Stimulated activated CD4-positive, alpha-beta T cell treated with anti-CD3 and anti-CD28 coated beads, Interleukin-1b, Interleukin-23, amount 100 ng/mL, for 48 hours (primary cell): ENCODE measurements at regions not wholly inside any gene's neighbourhood (a gene's known extent, or its start where the extent isn't known, plus 50 kb on each side); places are given as distances from the start of the nearest gene placed in this dataset.

ENCODE experiments used
- DNase-seq: peaks from one replicate; pipeline ENCODE4 v3.0.0-alpha.2; 2020

DNA sequence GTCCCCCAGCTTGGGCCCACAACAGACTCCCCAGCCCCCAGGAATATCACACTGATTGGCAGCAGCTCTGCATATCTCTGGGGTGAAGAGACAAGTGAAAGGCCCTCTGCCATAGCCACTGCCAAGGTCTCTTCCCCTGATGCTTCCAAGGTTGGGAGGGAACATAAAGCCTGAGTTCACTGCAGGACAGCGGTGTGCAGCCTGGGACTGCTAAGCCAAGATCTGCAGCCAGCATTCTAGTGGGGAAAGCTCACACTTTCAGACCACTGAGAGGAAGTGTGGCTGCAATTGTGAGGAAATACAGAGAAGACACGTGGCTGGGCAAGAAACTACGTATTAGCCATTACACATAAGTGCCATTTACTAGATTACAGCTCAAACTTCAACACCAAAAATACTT, 100.7 kb downstream of the MAIP1 start:
- no peak for DNase-seq

DNA sequence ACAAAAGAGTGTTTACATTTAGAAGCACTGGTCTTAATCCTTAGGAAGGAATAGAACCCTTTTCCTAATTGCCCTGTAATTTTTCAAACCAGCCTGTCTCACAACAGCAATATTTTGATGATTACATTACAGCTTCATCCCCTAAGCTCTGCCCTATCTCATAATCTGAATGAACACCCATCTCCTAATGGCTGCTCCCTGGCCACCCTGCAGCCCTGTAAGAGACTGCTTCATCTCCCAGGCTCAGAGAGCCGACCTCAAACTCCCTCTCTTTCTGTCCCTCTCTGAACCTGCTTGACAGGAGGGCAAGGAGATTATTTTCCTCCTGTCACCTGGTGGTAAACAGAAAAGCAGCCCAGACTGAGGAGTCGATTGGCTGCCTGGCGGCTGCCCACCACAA, 107.8 kb downstream of the MAIP1 start:
- no peak for DNase-seq

DNA sequence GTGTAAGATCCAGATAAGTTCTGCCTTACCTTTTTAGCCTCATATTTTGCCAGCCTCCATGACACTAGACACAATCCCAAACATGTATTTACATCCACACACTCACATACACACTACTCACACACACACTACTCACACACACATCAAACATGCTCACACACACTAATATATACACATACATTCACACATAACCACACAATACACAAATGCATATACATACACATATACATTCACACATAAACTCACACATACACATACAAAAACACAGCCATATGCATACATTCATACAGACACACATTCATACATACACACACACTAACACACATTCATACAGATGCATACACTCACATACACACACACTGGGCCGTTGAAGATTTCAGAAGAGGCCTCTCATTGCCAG, 109.5 kb downstream of the MAIP1 start:
- DNase-seq = no peak

DNA sequence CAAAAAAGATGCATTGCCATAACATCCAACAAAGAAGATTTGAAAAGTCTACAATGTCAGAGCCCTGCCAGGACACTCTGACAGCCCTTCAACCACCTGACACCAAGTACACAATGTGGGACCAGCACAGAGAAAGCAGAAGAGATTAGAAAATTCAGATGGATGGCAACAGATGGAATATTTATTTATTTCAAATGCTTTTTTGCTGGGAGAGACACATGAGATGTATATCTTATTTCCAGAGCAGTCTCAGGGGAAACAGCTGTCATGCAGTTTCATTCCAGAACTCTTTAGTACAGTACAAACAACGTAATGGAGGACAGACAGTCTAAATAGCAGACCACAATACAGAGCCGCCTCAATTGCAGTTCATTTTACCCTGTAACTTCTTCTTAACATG, 110.1 kb downstream of the MAIP1 start:
- DNase-seq = no peak

DNA sequence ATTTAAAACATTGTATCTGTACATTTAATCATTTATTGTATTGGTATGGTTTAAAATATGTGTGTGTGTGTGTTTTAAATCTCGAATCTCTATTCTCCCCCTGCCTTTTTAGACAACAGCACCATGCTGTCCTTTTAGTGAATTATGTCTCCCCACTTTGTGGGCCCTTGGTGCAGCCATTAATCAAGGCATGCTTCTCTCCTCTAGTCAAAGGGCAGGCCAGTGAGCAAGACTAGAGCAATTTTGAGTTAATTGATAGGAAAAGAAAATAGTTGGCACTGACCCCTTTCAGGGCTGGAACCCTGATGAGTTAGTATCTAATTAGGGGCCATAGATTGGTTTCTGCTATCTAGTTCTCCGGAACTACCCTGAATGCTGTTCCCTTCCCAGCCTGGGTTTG, 111.0 kb downstream of the MAIP1 start:
- no peak for DNase-seq

DNA sequence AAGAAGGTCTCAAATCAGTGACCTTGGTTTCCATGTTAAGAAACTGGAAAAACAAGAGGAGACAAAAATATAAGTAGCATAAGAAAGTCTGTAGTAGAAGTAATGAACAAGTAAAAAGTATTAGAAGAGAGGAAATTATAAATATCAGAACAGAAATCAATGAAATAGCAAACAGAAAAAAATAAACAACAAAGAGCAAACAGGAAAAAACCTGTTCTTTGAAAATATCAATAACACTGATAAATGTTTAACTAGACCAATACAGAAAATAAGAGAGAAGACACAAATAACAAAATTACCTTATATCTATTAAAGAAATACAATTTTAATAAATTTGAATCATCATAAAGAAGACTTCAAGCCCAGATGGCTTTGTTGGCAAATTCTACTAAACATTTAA, 113.3 kb downstream of the MAIP1 start:
- DNase-seq = no peak

DNA sequence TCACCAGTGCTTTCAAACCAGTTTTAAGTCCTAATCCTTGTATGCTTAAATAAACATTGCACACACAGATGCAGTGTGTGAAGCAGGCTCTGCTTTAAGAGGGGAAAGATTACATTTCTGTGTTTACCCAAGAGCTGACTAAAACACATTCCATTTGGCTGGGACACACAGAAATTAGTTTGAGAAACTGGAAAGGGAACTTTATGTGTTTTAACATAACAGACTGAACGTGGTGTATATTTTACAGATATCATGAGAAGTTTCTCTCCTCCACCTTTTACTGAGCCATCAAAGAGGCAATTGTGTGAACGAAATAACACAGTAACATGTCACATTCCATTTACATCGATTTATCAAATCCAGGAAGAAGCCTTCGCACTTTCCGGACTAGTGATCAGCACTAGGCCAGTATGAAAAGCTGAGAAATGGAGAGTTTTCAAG, 121.8 kb downstream of the MAIP1 start:
- no peak for DNase-seq

DNA sequence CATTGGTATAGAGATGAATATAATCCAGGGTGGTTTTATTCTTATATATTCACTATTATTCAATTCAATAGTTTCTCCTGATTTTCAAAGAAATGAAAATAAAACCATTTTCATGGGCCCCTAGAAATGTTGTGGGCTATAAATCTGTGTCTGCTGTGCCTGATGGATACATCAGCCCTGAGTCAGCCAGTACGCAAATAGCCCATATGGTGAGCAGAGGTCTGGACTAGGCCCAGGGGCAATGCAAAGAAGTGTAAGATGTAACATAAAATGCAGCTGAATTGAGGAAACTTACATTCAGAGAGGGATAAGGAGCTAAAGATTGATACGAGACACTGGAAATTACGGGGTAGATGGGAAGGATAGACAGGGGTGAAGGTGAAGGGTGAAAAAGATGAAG, 122.5 kb downstream of the MAIP1 start:
- DNase-seq = no peak

DNA sequence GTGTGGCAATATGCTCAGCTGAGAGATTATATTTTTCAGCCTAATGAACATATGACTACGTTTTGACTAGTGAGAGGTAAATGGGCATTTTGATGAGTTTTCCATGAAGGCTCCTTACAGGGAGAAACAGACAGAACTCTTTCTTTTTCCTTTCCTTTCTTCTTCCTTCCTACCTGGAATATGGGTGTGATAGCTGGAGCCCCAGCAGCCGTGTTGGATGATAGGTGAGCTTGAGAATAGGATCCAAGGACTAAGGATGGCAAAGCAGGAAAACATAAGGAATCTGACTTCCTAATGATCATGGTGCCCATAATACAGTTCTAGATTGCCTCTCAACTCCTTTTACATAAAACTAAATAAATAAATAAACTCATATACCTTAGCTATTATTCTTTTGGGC, 124.0 kb downstream of the MAIP1 start:
- no peak for DNase-seq

DNA sequence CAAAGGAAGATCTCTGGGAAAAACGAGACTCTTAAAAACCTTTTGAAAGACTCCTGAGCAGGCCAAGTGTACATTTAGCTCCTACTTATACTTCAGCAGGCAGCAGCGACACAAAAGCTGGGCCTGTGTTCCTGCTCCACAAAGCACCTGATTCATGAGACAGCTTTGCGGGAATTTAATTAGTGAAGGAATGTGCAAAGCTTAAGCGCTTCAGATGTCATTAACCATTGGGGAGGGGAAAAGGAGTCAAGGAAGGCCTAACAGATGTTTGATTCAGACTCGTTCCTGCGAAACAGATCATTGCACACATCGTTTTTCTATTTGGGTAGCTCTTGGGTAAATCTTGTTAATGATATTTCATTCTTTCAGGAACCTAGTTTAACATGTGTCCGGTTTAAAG, 125.9 kb downstream of the MAIP1 start:
- DNase-seq = no peak

DNA sequence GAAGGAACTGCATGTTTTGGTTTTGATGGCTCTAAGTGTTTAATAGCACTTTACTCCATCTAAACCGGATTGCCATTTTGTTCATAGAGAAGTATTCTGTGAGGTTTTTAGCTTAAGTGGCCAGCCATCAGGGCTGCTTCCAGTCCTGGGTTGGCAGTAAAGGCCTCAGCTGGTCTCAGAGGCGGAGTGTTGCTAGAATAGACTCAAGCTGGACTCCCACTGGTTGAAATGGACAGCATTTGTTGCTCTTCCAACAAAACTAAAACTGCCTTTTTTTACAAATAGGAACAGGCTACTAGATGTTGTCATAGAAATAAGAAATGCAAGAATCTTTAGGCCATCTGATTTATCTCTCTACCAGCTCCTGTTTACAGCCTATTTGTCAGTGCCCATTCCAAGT, 126.4 kb downstream of the MAIP1 start:
- no peak for DNase-seq

DNA sequence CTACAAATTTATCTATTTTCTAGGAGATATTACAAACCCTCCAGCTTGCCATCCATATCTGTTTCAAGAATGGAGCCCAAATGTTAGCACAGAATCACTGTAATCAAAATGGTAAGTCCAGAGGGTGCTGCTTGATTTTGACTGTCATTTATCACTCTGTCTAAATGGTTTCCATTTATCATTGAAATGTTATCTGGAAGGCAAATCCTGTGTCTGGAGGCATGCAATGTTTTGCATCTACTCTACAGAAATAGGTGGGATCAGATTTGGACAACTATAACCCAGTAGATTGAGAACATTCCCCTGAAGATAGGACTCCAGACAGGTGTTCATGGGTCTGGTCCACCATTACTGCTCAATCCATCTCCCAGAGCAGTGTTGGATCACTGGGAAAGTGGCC, 128.7 kb downstream of the MAIP1 start:
- no peak for DNase-seq

DNA sequence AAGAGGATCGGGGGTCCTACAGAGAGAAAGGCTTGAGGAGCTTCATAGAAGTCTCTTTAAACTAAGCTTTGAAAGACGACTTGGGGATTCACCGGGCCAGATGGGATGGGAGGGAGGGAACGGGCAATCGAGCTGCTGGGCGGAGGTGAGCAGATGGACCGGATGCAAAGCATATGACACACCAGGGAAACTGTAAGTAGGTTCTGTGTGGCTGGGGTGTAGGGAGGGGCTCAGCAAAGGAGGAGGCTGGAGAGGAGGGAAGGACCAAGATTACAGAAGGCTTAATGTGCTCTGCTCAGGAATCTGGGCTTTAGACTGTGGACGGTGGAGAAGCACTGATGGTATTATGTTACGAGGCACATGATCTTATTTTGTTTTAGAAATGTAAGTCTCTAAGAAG, 131.5 kb downstream of the MAIP1 start:
- DNase-seq = no peak

DNA sequence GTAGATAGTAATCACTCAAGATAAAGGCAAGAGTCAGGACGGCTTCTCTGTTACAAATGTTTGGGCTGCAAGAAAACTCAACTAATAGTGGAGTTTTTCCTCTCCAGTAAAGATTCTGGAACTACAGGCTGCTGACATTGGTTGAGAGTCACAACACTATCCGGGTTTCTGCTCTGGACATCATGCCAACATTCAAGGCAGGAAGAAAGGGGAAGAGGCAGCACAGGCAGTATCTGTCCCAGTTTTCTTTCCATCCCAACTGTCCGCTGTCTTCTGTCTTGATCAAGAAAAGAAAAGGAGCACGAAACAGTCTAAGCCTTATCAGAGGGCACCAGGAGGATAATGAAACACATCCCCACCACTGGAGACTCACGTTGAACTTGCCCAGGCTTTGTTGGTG, 132.1 kb downstream of the MAIP1 start:
- DNase-seq = no peak

DNA sequence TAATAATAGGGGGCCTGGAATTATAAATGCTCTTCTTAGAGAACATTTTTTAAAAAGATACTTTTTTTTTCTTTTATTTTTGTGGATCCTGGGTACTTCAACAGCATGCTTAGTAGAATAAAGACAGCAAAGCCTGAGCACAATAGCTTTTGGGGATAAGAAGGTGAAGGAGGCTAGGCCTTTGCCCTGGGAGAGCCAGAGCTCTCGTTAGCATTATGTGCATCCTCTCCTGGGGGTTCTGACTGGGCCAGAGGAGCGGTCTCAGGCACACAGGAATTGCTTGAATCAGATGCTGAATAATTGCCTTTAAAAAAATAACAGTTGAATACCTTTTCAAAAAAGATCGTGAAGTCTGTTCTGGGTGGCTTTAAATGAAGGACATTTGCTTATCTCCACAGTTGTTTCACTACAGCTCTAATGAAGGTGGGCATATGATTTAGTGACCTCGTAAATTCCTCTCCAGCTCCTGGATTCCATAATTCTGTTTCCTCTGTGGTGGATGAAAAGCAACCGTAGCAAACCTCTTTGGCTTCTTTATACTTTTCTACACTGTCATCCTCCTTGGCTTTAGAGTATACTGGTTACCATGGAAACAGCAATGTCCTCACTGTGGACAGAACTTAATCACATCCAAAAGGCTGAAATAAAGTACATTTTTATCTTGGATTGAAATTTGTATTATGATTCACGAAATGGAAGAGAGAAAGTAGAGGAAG, 133.8 kb downstream of the MAIP1 start:
- DNase-seq = no peak

DNA sequence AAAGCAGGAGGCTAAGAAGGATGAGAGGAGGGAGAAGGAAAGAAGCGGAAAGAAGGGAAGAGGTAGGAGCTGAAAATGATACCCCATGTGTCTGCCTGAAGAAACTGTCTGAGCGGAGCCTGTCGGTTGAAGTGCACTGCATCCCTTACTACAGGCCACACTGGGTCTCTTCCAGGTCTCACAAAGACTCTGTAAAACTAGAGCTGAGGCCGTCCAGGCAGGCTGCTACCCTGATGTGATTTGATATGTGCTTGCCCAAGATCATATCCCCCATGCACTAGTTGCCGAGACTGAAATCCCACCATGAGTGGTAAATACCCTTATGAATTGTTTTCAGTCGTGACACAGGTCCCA, 134.4 kb downstream of the MAIP1 start:
- DNase-seq = no peak

DNA sequence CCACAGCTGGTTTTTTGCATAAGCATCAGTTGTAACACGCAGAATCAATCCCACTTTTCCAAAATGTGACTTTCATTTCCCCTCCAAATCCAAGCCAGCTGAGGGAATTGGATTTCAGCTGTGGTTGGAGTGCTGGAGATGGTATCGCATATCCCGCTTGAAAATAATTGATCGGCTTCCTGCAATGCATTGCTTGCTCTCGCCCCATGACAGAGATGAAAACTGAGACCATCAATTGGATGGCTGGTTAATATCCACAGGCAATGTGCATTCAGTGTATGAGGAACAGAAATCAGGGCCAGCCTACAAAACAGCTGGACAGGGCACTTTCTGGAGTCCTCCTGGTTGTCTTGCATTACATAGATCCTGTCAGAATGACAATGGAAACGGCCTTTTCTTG, 135.3 kb downstream of the MAIP1 start:
- no peak for DNase-seq

DNA sequence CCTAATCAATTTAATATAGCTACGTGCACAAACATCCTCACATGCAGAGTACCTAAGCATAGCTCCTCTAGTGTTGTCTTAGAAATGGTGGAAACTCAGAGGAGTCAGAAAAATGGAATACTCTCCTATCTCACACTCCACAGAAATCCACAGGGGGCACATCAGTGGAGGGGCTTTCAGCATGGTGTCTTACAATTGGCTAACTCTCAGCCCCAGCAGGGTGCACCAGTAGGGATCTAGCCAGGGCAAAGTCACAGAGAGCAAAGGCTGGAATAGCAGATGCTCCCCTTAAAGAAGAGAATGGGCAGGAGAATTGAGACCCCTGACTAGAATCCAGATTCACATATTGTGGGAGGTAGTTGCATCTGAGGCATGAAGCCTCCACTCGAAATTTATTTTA, 135.7 kb downstream of the MAIP1 start:
- no peak for DNase-seq

DNA sequence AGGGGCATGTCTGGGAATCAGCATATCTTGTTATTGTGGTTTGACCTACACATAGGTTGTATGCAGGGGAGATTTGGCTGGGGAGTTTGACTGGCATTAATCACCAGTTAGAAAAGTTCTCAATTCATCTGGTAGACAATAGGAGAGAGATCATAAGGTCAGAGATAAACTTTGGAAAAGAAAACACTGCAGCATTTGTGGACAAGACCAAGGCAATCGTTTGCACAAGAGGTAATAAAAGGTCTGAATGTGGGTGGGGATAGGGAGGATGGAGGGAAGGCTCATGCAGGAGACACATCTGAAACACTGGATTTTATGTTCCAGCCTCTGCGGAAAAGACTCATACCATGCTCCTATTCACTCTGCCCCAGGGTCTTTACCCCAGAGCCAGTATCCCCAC, 136.9 kb downstream of the MAIP1 start:
- no peak for DNase-seq

DNA sequence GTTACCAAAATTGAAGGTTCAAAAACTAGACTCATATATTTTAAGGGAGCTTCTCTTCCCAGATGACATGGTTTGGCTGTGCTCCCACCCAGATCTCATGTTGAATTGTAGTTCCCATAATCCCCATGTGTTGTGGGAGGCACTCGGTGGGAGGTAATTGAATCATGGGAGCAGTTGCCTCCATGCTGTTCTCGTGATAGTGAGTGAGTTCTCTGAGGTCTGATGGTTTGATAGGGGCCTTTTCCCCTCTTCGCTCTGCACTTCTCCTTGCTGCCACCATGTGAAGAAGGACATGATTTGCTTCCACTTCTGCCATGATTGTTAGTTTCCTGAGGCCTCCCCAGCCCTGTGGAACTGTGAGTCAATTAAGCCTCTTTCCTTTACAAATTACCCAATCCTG, 140.1 kb downstream of the MAIP1 start:
- DNase-seq = no peak

DNA sequence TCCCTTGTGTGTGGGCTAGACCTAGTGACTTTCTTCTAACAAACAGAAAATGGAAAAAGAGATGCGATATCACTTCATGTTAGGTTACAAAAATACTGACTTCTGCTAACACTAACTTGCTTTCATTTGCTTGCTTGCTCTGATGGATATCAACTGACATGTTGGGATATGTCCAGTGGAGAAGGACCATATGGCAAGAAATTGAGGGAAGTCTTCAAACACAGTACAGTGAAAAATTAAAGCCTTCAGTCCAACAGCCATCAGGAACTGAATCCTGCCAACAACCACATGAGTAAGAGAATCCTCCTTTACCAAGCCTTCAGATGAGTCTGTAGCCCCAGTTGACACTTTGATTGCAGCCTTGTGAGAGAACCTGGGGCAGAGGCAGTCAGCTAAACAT, 143.9 kb downstream of the MAIP1 start:
- no peak for DNase-seq

DNA sequence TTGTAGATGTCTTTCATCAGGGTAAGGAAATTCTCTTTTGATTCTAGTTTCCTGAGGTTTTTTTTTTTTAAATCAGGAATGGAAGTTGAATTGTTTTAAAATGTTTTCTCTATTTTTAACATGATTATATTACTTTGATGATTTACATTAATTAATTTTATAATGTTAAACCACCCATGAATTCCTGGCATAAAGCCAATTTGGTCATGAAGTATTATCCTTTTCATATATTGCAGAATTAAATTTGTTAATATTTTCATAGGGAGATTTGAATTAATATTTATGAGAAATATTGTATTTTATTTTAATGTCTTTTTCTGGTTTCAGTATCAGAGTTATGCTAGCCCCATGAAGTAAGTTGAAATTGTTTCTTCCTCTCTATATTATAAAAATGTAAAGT, 144.6 kb downstream of the MAIP1 start:
- no peak for DNase-seq

DNA sequence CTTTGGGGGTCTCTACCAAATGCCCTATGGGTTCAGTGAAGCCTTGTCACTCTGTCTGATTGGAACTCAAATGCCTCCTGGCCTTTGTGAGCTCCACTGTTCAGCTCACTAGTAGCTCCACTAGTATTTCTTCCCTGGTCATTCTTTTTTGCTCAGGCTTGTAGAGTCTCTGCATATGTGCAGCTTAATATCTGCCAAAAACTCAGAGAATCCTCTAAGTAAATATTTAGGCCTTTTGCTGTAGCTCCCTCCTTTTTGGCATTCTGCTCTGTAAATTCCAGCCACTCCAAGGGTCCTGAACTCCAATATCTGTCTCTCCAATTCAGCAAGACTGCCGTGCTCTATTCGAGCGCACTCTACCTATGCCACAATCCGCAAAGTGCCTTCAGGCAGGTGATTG, 146.5 kb downstream of the MAIP1 start:
- DNase-seq = no peak

DNA sequence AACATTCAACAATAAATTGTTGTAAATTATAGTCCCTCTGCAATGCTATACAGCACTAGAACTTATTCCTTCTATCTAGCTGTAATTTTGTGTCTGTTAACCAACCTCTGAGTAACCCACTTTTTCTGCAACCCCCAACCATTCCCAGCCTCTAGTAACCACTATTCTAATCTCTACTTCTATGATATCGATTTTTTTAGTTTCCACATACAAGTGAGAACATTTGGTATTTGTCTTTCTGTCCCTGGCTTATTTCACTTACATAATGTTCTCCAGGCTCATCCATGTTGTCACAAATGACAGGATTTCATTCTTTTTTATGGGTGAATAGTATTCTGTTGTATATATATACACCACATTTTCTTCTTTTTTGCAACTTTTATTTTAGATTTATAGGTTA, 147.6 kb downstream of the MAIP1 start:
- DNase-seq = no peak

DNA sequence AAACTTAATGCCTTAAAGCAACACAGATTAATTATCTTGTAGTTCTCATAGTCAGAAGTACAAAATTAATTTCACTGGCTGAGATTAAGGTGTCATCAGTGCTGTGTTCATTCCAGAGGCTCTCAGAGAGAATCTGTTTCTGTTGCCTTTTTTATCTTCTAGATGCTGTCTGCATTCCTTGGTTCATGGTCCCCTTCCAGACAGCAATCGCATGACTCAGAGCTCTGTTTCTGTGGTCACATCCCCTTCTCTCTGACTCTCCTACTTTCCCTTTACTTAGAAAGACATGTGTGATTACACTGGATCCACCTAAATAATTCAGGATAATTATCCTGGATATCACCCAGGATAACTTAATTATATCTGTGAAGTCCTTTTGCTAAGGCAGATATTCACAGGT, 148.6 kb downstream of the MAIP1 start:
- no peak for DNase-seq
